ENCODE measurements at regions not wholly inside any gene's neighbourhood (a gene's known extent, or its start where the extent isn't known, plus 50 kb on each side); places are given as distances from the start of the nearest gene placed in this dataset.

DNA sequence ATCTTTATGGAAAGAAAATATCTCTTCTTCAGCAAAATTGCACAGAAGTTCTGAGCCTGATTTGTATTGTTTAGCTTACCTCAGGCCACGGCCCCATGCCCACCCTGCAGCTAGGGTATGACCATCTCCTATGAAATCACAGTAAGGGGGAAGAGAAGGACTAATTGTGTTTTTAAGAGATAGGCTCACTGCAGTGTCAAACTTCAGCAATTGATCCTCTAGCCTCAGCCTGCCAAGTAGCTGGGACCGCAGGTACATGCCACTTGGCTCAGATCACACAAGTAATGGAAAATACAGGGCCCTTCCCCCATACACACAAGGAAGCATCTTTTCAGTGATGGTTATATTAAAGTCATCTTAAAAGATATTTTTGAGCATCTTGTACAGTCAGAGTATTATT, 60.0 kb downstream of the DMAC1 start:
- H4K20me1 ChIP-seq (ENCODE audit: insufficient read depth, low read length) = no peaks in the 10 kb centered on the region
- in situ Hi-C loops (cut with HindIII; ENCODE audit: extremely low pct_ligation_motif_present, low pct_unique_long_range_greater_than_20kb) = no loop called here
- TF ChIP-seq ZNF570 (CRISPR knock-in tag; IDR thresholded peaks at IDR 0.05; ENCODE audit: borderline replicate concordance) (no peak), LRRFIP1 (CRISPR knock-in tag; conservative IDR thresholded peaks at IDR 0.05) (no peak), MYNN (CRISPR knock-in tag; IDR thresholded peaks at IDR 0.05; ENCODE audit: low read depth) (no peak), RNF2 (conservative IDR thresholded peaks at IDR 0.05; ENCODE audit: low read depth) (no peak), ZBTB8A (CRISPR knock-in tag; IDR thresholded peaks at IDR 0.05; ENCODE audit: borderline replicate concordance, low read depth) (no peak), MEIS1 (CRISPR knock-in tag; IDR thresholded peaks at IDR 0.05; ENCODE audit: borderline replicate concordance) (no peak)
- TF ChIP-seq, protein P1, sequence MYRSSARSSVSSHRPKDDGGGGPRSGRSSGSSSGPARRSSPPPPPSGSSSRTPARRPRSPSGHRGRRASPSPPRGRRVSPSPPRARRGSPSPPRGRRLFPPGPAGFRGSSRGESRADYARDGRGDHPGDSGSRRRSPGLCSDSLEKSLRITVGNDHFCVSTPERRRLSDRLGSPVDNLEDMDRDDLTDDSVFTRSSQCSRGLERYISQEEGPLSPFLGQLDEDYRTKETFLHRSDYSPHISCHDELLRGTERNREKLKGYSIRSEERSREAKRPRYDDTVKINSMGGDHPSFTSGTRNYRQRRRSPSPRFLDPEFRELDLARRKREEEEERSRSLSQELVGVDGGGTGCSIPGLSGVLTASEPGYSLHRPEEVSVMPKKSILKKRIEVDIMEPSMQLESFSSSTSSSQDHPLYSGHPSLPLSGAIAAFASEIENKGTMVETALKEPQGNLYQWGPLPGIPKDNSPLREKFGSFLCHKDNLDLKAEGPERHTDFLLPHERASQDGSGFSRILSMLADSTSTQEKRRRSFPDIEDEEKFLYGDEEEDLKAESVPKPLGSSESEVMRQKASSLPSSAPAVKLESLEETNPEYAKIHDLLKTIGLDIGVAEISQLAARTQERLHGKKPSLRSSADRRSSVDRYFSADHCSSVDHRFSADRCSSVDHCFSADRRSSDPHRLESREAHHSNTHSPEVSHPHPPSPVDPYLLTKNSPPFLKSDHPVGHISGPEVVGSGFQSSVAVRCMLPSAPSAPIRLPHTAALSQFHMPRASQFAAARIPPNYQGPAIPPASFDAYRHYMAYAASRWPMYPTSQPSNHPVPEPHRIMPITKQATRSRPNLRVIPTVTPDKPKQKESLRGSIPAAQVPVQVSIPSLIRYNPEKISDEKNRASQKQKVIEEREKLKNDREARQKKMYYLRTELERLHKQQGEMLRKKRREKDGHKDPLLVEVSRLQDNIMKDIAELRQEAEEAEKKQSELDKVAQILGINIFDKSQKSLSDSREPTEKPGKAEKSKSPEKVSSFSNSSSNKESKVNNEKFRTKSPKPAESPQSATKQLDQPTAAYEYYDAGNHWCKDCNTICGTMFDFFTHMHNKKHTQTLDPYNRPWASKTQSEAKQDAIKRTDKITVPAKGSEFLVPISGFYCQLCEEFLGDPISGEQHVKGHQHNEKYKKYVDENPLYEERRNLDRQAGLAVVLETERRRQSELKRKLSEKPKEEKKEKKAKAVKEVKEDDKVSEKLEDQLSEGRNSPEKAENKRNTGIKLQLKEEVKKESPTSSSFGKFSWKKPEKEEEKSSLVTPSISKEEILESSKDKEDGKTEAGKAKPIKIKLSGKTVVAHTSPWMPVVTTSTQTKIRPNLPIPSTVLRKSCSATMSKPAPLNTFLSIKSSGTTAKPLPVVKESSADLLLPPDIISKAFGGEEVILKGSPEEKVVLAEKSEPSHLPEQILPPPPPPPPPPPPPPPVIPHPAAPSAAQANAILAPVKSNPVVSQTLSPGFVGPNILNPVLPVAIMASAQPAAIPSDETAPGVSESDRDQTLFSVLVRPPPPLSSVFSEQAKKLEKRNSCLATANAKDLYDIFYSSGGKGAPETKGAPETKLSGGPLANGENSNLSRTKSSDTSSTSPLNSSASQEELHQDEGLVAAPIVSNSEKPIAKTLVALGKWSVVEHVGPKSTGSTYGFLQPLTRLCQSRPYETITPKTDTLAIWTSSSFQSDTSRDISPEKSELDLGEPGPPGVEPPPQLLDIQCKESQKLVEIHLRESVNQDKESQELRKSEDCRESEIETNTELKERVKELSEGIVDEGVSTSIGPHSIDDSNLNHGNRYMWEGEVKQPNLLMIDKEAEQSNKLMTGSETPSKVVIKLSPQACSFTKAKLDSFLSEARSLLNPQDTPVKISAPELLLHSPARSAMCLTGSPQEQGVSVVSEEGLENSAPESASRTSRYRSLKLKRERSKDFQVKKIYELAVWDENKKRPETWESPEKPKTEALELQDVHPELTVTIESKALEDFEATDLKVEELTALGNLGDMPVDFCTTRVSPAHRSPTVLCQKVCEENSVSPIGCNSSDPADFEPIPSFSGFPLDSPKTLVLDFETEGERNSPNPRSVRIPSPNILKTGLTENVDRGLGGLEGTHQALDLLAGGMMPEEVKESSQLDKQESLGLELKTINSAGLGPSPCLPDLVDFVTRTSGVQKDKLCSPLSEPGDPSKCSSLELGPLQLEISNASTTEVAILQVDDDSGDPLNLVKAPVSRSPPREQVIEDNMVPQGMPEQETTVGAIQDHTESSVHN (CRISPR knock-in tag; IDR thresholded peaks at IDR 0.05) = no peak
- TF ChIP-seq, protein P2, sequence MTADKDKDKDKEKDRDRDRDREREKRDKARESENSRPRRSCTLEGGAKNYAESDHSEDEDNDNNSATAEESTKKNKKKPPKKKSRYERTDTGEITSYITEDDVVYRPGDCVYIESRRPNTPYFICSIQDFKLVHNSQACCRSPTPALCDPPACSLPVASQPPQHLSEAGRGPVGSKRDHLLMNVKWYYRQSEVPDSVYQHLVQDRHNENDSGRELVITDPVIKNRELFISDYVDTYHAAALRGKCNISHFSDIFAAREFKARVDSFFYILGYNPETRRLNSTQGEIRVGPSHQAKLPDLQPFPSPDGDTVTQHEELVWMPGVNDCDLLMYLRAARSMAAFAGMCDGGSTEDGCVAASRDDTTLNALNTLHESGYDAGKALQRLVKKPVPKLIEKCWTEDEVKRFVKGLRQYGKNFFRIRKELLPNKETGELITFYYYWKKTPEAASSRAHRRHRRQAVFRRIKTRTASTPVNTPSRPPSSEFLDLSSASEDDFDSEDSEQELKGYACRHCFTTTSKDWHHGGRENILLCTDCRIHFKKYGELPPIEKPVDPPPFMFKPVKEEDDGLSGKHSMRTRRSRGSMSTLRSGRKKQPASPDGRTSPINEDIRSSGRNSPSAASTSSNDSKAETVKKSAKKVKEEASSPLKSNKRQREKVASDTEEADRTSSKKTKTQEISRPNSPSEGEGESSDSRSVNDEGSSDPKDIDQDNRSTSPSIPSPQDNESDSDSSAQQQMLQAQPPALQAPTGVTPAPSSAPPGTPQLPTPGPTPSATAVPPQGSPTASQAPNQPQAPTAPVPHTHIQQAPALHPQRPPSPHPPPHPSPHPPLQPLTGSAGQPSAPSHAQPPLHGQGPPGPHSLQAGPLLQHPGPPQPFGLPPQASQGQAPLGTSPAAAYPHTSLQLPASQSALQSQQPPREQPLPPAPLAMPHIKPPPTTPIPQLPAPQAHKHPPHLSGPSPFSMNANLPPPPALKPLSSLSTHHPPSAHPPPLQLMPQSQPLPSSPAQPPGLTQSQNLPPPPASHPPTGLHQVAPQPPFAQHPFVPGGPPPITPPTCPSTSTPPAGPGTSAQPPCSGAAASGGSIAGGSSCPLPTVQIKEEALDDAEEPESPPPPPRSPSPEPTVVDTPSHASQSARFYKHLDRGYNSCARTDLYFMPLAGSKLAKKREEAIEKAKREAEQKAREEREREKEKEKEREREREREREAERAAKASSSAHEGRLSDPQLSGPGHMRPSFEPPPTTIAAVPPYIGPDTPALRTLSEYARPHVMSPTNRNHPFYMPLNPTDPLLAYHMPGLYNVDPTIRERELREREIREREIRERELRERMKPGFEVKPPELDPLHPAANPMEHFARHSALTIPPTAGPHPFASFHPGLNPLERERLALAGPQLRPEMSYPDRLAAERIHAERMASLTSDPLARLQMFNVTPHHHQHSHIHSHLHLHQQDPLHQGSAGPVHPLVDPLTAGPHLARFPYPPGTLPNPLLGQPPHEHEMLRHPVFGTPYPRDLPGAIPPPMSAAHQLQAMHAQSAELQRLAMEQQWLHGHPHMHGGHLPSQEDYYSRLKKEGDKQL (CRISPR knock-in tag; IDR thresholded peaks at IDR 0.05; ENCODE audit: low read depth) = no peak

More for the DNA sequence above, 60.0 kb downstream of the DMAC1 start:
- FAIRE-seq (no peak), ATAC-seq (no peak), DNase-seq (ENCODE audit: low spot score) (no peak)
- H3K4me1 ChIP-seq (ENCODE audit: insufficient read depth, low read length) = no peaks in the 10 kb centered on the region
- no peaks in the 10 kb centered on the region for H3K27me3 ChIP-seq (ENCODE audit: control insufficient read depth in 1 of 2, insufficient read depth in 2 of 2, low read length in 2 of 2)
- no TSS peak for BruUV-seq (replicated peaks)
- no peak overlapping the region for H3K9ac ChIP-seq (ENCODE audit: insufficient read depth, low read depth, low read length)
- no peaks in the 10 kb centered on the region for H3K9me3 ChIP-seq (ENCODE audit: low read length)
- ChIA-PET CTCF (ENCODE audit: low intra/inter-chr PET ratio, low total read pairs) (no interaction called here), POLR2A (no interaction called here)
- H3K79me2 ChIP-seq (ENCODE audit: insufficient read depth, low read length) = no peaks in the 10 kb centered on the region
- H3K27ac ChIP-seq (ENCODE audit: extremely low read length, insufficient read depth, low read length) = no peak overlapping the region
- intact Hi-C loops (cut with micrococcal nuclease; ENCODE audit: unreplicated experiment) = loop anchor here (10.0 kb wide), 1 partner anchor 105 kb away; no protein-coding TSS in a partner anchor
- no peak overlapping the region for H2AFZ ChIP-seq (ENCODE audit: low read length)
- WGBS (ENCODE audit: low lambda C conversion rate) = 21% methylated on average over 2 of the region's 2 CpGs
- no peak overlapping the region for H3K4me2 ChIP-seq (ENCODE audit: low read depth, low read length)
- no peaks in the 10 kb centered on the region for H3K36me3 ChIP-seq (replicated peaks in 1 of 2; ENCODE audit: control insufficient read depth in 1 of 2, insufficient read depth in 2 of 2, low read length in 2 of 2)
- no peak overlapping the region for H3K4me3 ChIP-seq (replicated peaks in 1 of 3; ENCODE audit: insufficient read depth in 1 of 3, low read depth in 2 of 3, low read length in 3 of 3)

All from HepG2 (cell line).